BE2C (cell line): ENCODE measurements at regions not wholly inside any gene's neighbourhood (a gene's known extent, or its start where the extent isn't known, plus 50 kb on each side); places are given as distances from the start of the nearest gene placed in this dataset.

Source experiments
- DNase-seq: peaks from one replicate; pipeline ENCODE4 v3.0.0-alpha.2; 2020
- H3K27me3 ChIP-seq: fragments of 250-450 bp; sonication (Bioruptor Pico); 2 replicates; pipeline ENCODE4 v1.5.1; 2020; ENCODE audit warnings: mild to moderate bottlenecking
- H3K36me3 ChIP-seq: fragments of 250-450 bp; sonication (Bioruptor Pico); 2 replicates; pipeline ENCODE4 v1.5.1; 2020; ENCODE audit warnings: mild to moderate bottlenecking
- H3K4me1 ChIP-seq: fragments of 250-450 bp; sonication (Bioruptor Pico); 2 replicates; pipeline ENCODE4 v1.5.1; 2020
- H3K4me3 ChIP-seq: 2 replicates; pipeline ENCODE4 v1.5.1; 2011; ENCODE audit warnings: low read depth, low read length
- H3K9me3 ChIP-seq: fragments of 250-450 bp; sonication (Bioruptor Pico); 2 replicates; pipeline ENCODE4 v1.5.1; 2020
- TF ChIP-seq, protein P1 (sequence below): IDR thresholded peaks from 2 replicates; pipeline ENCODE4 v1.5.1; 2012; ENCODE audit warnings: mild to moderate bottlenecking, low read depth, low read length

DNA sequence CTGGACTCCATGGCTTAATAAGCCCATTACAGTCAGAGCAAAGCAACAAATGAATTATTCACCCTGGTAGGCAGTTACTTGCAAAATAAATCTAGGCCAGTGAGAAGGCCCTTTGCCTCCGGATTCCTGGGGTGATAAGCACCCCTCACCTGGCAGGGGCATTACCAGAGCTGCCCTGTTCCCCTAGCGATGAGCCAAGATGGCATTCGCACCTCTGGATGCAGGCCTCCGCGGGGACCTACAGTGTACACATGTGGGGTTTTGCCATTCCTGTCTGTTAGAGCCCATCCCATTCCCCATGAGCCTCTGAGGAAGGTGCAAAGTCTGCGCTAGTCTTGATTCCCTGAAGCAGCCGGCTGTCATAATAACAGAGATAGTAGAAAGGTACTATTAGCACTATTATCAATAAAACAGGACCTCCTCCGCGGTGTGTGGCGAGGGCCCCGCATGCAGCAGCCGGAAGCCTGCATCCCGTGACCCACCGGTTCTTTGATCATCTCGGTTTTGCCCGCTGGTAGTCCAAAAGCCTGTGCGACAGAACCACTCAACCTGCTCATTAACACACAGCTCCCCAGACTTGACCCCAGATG is 344.3 kb downstream of the BRD1 start:
- Histone ChIP-seq H3K9me3 (no peaks in the 10 kb centered on the region; the same call in 1 of the 2 replicates), H3K36me3 (no peaks in the 10 kb centered on the region), H3K4me3 (no peak overlapping the region), H3K4me1 (no peaks in the 10 kb centered on the region), H3K27me3 (peaks cover 9% of the 10 kb centered on the region; the same call in 1 of the 2 replicates)
- TF ChIP-seq, protein P1, sequence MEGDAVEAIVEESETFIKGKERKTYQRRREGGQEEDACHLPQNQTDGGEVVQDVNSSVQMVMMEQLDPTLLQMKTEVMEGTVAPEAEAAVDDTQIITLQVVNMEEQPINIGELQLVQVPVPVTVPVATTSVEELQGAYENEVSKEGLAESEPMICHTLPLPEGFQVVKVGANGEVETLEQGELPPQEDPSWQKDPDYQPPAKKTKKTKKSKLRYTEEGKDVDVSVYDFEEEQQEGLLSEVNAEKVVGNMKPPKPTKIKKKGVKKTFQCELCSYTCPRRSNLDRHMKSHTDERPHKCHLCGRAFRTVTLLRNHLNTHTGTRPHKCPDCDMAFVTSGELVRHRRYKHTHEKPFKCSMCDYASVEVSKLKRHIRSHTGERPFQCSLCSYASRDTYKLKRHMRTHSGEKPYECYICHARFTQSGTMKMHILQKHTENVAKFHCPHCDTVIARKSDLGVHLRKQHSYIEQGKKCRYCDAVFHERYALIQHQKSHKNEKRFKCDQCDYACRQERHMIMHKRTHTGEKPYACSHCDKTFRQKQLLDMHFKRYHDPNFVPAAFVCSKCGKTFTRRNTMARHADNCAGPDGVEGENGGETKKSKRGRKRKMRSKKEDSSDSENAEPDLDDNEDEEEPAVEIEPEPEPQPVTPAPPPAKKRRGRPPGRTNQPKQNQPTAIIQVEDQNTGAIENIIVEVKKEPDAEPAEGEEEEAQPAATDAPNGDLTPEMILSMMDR: no peak
- DNase-seq: no peak

DNA sequence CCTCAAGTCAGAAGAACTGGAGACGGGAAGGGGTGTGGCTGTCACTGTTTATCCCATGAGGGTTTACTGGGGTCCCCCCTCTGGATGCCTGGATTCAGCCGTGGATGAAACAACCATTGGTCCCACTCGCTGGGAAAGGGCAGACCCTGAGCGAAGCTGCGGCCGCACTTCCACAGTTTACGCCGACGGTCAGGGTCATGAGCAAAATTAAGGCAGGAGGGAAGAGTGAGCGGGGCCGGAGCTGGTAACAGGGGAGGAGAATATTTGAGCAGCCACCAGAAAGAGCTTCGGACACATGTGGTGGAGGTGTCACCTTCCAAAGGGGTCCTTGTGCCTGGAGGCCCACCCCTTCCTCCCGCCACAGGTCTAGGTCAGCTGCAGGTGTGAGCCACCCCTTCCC is 344.9 kb downstream of the BRD1 start:
- Histone ChIP-seq H3K27me3 (peaks cover 9% of the 10 kb centered on the region; the same call in 1 of the 2 replicates), H3K9me3 (no peaks in the 10 kb centered on the region; the same call in 1 of the 2 replicates), H3K4me3 (no peak overlapping the region), H3K4me1 (no peaks in the 10 kb centered on the region), H3K36me3 (no peaks in the 10 kb centered on the region)
- TF ChIP-seq, protein P1: no peak
- DNase-seq: no peak

DNA sequence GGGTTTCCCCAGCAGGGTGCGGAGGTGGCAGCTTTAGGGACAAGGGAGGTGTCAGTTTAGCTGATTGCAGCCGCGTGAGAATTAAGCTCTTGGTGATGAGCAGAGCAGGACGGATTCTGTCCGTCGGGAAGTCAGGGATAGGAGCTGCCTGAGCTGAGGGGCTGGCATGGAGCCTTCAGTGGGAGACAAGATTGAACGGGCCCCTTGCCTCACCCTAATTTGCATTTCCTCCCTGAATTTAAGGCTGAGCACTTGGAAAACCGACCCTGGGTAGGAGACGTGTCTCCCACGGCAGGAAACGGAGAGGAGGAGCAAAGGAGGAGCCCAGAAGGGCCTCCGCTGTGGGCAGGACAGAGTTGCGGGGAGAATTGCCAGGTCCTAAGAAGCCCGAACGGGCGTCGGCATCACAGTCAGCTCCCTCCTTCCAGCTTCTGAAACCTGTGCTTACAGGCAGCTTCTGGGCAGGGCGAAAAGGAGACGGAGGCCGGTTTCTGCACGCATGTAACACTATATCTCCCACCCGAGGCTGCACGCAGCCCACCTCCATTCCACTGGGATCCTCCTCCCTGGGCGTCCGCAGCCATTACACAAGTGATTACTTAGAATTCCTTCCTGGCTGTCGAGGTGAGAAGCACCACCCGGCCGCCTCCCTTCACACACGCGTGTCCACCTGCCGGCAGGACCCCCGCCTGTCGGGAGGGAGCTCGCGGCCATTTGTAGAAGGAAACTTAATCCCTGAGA is 345.8 kb downstream of the BRD1 start:
- H3K36me3 ChIP-seq: no peaks in the 10 kb centered on the region
- no peak for DNase-seq
- no peak overlapping the region for H3K4me3 ChIP-seq
- TF ChIP-seq, protein P1: no peak
- H3K4me1 ChIP-seq: no peaks in the 10 kb centered on the region
- H3K9me3 ChIP-seq: no peaks in the 10 kb centered on the region; the same call in 1 of the 2 replicates
- H3K27me3 ChIP-seq: peaks cover 9% of the 10 kb centered on the region; the same call in 1 of the 2 replicates

DNA sequence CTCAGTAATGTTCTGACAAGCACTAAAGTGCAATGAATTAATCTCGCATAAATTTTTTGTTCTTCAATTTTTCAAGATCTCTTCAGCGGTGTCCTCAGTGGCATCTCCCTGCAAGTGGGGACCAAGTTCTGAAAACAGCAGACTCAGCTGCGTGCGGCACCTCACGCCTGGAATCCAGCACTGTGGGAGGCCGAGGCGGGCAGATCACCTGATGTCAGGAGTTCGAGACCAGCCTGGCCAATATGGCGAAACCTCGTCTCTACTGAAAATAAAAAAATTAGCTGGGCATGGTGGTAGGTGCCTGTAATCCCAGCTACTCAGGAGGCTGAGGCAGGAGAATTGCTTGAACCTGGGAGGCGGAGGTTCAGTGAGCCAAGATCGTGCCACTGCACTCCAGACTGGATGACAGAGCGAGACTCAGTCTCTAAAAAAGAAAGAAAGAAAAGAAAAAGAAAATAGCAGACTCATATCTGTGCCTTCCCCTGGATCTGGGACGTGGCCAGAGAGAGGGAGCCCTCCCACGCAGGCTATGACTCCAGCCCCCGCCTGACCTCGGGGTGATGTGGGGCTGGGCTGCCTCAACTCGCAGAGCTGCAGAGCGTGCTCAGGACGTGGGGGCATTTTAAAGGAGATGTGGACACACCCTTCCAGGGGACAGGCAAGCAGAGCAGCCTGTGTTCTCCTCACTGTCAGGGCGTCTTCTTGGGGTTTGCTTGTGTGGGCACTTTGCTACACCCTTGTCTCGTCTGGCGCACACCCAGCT is 346.6 kb downstream of the BRD1 start:
- Histone ChIP-seq H3K27me3 (peaks cover 9% of the 10 kb centered on the region; the same call in 1 of the 2 replicates), H3K36me3 (no peaks in the 10 kb centered on the region), H3K4me1 (no peaks in the 10 kb centered on the region), H3K9me3 (no peaks in the 10 kb centered on the region; the same call in 1 of the 2 replicates), H3K4me3 (no peak overlapping the region)
- DNase-seq: no peak
- TF ChIP-seq, protein P1: no peak

DNA sequence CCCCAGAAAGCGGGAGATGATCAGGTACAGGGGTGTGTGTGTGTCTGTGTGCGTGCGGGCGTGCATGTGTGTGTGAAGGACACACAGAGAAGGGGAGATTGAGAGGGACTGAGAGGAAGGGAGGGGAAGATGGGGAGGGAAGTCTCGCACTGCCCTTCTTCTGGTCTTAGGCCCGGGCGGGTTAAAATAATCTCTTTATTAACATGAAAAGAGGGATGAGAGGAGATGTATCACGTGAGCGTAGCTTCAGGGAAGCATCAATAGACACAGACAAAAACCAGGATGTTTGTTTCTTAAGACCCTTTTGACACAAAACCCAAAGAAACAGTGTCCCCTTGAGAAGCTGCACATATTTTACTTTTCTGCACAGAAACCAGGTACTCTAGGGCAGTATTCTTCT is 347.3 kb downstream of the BRD1 start:
- TF ChIP-seq, protein P1: no peak
- no peak overlapping the region for H3K4me3 ChIP-seq
- no peaks in the 10 kb centered on the region for H3K4me1 ChIP-seq
- H3K36me3 ChIP-seq: no peaks in the 10 kb centered on the region
- no peaks in the 10 kb centered on the region for H3K9me3 ChIP-seq
- no peak for DNase-seq
- peaks cover 9% of the 10 kb centered on the region; the same call in 1 of the 2 replicates for H3K27me3 ChIP-seq
